ENCODE measurements at regions not wholly inside any gene's neighbourhood (a gene's known extent, or its start where the extent isn't known, plus 50 kb on each side); places are given as distances from the start of the nearest gene placed in this dataset.

- Histone ChIP-seq H3K9me3 (no peaks in the 10 kb centered on the region), H3K36me3 (no peaks in the 10 kb centered on the region), H3K27ac (no peak overlapping the region), H3K4me3 (replicated peaks in 1 of 3) (no peak overlapping the region), H3K27me3 (no peaks in the 10 kb centered on the region), H3K4me1 (no peaks in the 10 kb centered on the region)
- intact Hi-C loops (cut with DNase I), result no loop called here
- no peak for DNase-seq
- TF ChIP-seq CTCF (IDR thresholded peaks at IDR 0.05) (no peak), POLR2A (IDR thresholded peaks at IDR 0.05) (no peak)
Measured at GRCh38 chr3:30169487-30169886, 436.9 kb upstream of the TGFBR2 start.

GRCh38 chr3:30170681-30171438 lies 435.5 kb upstream of the TGFBR2 start:
- 84 to 95% methylated on average over 2 of the region's 2 CpGs for WGBS, 2 donors
- no peaks in the 10 kb centered on the region for H3K9me3 ChIP-seq
- H3K36me3 ChIP-seq, result no peaks in the 10 kb centered on the region
- no peaks in the 10 kb centered on the region for H3K27me3 ChIP-seq
- no peak for TF ChIP-seq CTCF (IDR thresholded peaks at IDR 0.05)
- no peak for TF ChIP-seq POLR2A (IDR thresholded peaks at IDR 0.05)
- H3K4me1 ChIP-seq, result no peaks in the 10 kb centered on the region
- no peak overlapping the region for H3K4me3 ChIP-seq (replicated peaks in 1 of 3)
- intact Hi-C loops (cut with DNase I), result no loop called here
- no peak overlapping the region for H3K27ac ChIP-seq
- DNase-seq, result no peak

GRCh38 chr3:30174357-30174756 lies 432.0 kb upstream of the TGFBR2 start:
- no peak for DNase-seq
- no peaks in the 10 kb centered on the region for H3K27me3 ChIP-seq
- no peaks in the 10 kb centered on the region for H3K4me1 ChIP-seq
- no peak overlapping the region for H3K27ac ChIP-seq
- intact Hi-C loops (cut with DNase I), result no loop called here
- TF ChIP-seq POLR2A (IDR thresholded peaks at IDR 0.05) (no peak), CTCF (IDR thresholded peaks at IDR 0.05) (no peak)
- no peak overlapping the region for H3K4me3 ChIP-seq (replicated peaks in 1 of 3)
- H3K9me3 ChIP-seq, result no peaks in the 10 kb centered on the region
- no peaks in the 10 kb centered on the region for H3K36me3 ChIP-seq

GRCh38 chr3:30180310-30181177 lies 425.9 kb upstream of the TGFBR2 start:
- H3K9me3 ChIP-seq, result no peaks in the 10 kb centered on the region
- intact Hi-C loops (cut with DNase I), result no loop called here
- H3K36me3 ChIP-seq, result no peaks in the 10 kb centered on the region
- H3K4me3 ChIP-seq (replicated peaks in 1 of 3), result no peak overlapping the region
- no peaks in the 10 kb centered on the region for H3K4me1 ChIP-seq
- no peak for TF ChIP-seq CTCF (IDR thresholded peaks at IDR 0.05)
- no peak for TF ChIP-seq POLR2A (IDR thresholded peaks at IDR 0.05)
- 74 to 91% methylated on average over 4 of the region's 4 CpGs for WGBS, 2 donors
- H3K27ac ChIP-seq, result no peak overlapping the region
- no peak for DNase-seq
- no peaks in the 10 kb centered on the region for H3K27me3 ChIP-seq

- H3K27ac ChIP-seq, result no peak overlapping the region
- WGBS, 2 donors, result 63 to 80% methylated on average over 1 of the region's 1 CpG
- no peaks in the 10 kb centered on the region for H3K36me3 ChIP-seq
- no peak for DNase-seq
- no peak for TF ChIP-seq CTCF (IDR thresholded peaks at IDR 0.05)
- no peak for TF ChIP-seq POLR2A (IDR thresholded peaks at IDR 0.05)
- no peaks in the 10 kb centered on the region for H3K9me3 ChIP-seq
- no peaks in the 10 kb centered on the region for H3K27me3 ChIP-seq
- no peak overlapping the region for H3K4me3 ChIP-seq (replicated peaks in 1 of 3)
- no peaks in the 10 kb centered on the region for H3K4me1 ChIP-seq
- intact Hi-C loops (cut with DNase I), result no loop called here
Measured at GRCh38 chr3:30181178-30181465, 425.3 kb upstream of the TGFBR2 start.
